GM21526 (cell line): ENCODE measurements at regions not wholly inside any gene's neighbourhood (a gene's known extent, or its start where the extent isn't known, plus 50 kb on each side); places are given as distances from the start of the nearest gene placed in this dataset.
"Not testable (repeated sequence)": the region's sequence is repeated elsewhere in the genome, so short reads cannot be mapped to it uniquely, and the experiment has no call there.

Source experiments
- ATAC-seq: cut with Tn5 transposase; IDR thresholded peaks from one replicate; pipeline ENCODE4 v1.9.1; 2021; ENCODE audit warnings: moderate library complexity; ENCODE audit not compliant: unreplicated experiment, low FRiP score

- not testable (repeated sequence) for ATAC-seq
Measured at GRCh38 chrX:26911785-26912184, 551.4 kb downstream of the PPP4R3C start.

DNA sequence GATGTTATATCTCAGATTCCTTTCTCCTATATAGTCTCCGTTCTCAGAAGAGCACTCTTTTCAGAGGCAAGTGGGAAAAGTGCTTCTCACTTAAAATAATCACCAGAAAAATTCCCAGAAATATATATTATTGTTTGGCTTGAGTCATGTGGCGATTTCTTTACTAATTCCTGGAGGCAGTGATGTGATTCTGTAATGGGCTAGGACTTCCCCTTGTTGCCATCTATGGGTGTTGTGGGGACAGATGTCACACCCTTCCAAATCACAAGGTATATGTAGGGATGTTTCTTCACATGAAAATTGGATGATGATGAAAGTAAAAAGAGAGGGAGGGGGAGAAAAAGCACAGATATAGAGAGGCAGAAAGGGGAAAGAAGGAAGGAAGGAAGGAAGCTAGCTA is 553.4 kb downstream of the PPP4R3C start:
- ATAC-seq = no peak

- no peak for ATAC-seq
Measured at GRCh38 chrX:26908218-26908617, 554.9 kb downstream of the PPP4R3C start.

GRCh38 chrX:26889574-26889973 is 573.6 kb downstream of the PPP4R3C start:
- ATAC-seq = no peak

- no peak for ATAC-seq
Measured at GRCh38 chrX:26873736-26874135, 589.4 kb downstream of the PPP4R3C start.

DNA sequence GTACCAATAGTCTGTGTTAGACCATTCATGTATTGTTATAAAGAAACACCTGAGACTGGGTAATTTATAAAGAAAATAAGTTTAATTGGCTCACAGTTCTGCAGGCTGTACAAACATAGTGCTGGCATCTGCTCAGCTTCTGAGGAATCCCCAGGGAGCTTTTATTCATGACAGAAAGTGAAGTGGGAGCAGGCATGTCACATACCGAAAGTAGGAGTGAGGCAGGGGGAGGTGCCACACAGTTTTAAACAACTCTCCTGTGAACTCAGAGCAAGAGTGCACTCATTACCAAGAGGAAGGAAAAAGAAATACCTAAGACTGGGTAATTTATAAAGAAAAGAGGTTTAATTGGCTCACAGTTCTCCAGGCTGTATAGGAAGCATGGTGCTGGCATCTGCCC is 591.2 kb downstream of the PPP4R3C start:
- ATAC-seq = no peak

- no peak for ATAC-seq
Measured at GRCh38 chrX:26851981-26852380, 611.2 kb downstream of the PPP4R3C start.

- ATAC-seq = no peak
Measured at GRCh38 chrX:26848511-26848910, 614.6 kb downstream of the PPP4R3C start.

DNA sequence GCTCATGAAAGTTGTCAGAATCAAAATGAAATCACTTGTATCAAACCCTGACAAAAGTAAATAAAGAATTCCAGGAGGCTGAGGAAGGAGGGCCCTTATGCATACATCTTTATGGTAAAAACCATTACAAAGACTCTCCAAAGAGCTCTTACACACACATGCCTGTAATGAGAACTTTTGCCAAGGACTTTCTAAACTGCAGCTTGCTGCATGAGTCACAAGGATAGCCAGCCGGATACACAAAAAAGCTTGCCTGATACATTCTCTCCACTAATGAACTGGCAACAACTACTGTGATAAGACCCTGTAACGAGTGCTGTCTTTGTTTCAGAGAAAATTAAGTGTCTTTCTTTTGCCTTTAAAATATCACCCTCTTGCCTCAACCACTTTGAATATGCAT is 618.1 kb downstream of the PPP4R3C start:
- ATAC-seq = no peak

DNA sequence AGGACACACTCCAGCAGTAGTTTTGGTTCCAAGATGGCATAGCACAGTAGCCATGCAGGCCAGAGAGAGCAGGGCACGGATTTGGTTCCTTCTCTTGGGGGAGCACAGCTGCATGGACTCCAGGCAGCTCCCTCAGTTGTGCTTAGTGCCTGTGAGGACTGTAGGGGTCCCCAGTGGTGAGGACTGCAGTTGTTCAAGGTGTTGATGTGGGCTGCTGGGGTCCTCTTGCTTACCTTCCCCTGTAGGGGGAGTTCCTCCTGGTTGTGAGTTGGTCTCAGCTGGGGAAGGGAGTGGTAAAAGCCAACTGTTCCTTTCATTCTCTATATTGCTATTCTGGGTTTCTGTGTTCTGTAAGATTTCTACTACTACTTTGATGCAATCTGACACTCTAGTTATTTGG is 606.5 kb downstream of the MAGEB5 start:
- no peak for ATAC-seq

- ATAC-seq = no peak
Measured at GRCh38 chrX:26789751-26790150, 573.8 kb downstream of the MAGEB5 start.

GRCh38 chrX:26788402-26788998 is 572.5 kb downstream of the MAGEB5 start:
- ATAC-seq = no peak

GRCh38 chrX:26783512-26784225 is 567.7 kb downstream of the MAGEB5 start:
- ATAC-seq = peak; percentile 91

DNA sequence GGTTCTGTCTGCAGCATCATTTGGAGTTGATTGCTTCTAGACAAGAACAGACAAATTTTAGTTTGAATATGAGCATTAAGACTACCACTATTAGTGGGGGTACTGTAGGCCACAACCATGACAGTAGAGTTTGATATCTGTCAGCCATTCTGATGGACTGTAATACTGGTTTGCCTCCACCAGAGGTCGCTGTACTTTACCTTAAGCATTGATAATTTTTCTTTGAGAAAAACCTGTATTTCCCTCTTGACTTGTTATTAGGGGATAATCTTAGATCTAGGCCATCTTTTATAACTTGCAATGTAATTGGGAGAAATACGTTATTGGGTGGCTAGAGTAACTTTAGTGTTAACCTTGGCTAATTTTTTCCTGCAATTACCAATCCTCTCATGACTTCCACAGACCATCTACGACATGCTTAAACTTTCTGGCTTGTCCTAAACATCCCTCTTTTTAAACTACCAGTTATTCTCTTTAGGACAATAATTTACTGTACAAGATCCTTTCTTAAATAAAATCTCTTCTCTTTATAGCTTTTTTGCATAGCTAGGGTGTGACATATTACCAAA is 562.4 kb downstream of the MAGEB5 start:
- no peak for ATAC-seq

DNA sequence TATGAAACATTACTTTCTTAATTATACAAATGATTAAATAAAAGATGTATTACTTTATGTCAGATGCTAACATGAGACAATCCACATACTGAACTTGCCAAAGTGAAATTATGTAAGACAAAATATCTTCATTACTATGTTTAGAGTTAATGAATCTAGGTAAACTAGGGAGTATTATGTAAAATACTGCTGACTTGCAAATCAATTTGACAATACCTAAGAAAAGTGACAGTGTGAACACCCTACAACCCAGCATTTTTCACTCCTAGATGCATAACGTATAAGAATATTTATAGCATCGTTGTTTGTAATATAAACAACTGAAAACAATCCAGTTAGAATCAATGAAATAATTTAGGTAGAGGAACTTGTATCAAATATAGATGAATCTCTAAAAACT is 546.3 kb downstream of the MAGEB5 start:
- no peak for ATAC-seq

- not testable (repeated sequence) for ATAC-seq
Measured at GRCh38 chrX:26755760-26756159, 539.8 kb downstream of the MAGEB5 start.

- no peak for ATAC-seq
Measured at GRCh38 chrX:26747877-26748276, 531.9 kb downstream of the MAGEB5 start.

DNA sequence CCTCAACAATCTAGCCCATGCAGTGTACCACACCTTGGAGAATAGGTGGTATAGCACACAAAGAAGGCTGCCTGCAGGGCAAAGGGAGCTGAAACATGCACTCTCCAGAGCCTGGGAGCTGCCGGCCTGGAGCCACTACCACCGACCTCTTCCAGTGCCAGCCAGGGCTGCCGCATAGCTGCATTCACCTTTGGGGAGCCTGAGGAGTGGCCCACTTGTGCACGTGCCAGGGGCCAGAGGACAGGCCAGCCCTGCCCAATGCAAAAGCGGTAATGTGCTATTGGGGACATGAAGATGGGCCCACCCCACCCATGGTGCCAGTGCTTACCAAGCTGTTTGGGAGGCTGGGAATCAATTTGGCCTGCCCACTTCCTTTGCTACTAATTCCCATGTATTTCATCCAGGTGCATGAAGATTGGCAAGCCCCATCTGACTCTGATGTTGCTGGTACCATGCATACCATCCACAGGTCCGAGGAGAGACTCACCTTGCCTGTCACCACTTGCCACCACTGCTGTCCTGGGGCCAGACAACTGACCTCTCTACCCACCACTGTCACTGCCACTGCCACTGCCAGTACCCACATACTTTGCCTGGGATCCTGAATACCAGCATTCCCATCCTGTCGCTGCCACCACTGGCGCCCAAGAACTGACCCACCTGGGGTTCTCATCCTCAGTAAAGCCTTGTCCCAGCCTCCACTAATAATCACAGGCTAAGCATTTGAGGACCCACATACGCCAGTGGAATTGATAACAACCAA is 506.9 kb downstream of the MAGEB5 start:
- ATAC-seq = no peak

DNA sequence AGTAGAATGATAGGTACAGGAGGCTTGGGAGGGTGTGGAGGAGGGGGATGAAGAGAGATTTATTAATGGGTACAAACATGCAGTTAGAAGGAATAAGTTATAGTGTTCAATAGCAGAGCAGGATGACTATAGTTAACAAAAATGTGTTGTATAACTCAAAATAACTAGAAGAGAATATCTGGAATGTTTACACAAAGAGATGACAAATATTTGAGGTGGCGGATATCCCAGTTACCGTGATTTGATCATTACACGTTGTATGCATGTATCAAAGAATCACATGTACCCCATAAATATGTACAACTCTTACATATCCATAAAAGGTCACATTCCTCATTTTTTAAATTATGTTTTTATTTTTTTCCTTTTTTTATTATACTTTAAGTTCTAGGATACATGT is 456.6 kb downstream of the MAGEB5 start:
- ATAC-seq = no peak

DNA sequence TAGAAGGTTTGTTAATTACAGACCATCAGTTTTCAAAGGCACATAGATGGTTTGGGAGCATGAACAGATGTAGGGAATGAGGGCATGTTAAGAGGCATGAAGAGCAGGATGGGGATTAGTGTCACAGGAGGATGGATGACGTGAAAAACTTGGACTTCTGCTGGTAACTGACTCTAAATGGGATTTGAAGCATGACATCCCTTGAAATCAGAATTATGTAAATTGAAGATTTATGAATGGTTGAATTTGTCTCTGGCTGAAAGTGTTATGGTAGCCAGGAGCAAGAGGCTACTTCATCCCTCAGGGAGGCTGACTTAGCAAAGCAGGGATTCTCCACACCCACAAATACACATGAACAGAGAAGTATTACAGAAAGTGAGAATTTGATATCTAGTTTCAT is 454.6 kb downstream of the MAGEB5 start:
- no peak for ATAC-seq

GRCh38 chrX:26664919-26665318 is 448.9 kb downstream of the MAGEB5 start:
- ATAC-seq = no peak
